ENCODE measurements at regions not wholly inside any gene's neighbourhood (a gene's known extent, or its start where the extent isn't known, plus 50 kb on each side); places are given as distances from the start of the nearest gene placed in this dataset.

DNA sequence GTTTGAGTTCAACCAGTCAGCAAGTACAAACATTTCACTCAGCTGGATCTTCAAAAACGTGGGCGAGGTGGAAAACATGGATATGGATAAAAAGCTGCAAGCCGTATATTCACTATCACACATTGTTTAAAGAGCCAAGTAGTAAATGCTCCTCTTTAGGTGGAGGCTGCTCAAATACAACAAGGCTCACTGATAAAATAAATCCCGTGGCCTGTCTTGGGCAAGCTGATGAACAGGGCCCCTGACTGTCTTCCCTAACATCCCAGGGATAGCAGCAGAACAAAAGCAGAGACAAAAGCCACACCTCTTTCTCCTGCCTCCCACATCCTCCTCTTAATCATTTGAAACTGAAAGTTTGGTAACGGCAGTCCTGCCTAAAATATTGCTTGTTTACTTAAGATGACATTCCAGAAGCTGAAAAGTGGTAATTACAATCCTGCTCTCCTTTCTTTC lies 357.7 kb downstream of the TTLL7 start:
- FAIRE-seq: no peak
- DNase-seq (ENCODE audit: insufficient read length, low spot score): no peak
- TF ChIP-seq POLR2A (IDR thresholded peaks at IDR 0.05; ENCODE audit: low read depth, low read length): no peak

DNA sequence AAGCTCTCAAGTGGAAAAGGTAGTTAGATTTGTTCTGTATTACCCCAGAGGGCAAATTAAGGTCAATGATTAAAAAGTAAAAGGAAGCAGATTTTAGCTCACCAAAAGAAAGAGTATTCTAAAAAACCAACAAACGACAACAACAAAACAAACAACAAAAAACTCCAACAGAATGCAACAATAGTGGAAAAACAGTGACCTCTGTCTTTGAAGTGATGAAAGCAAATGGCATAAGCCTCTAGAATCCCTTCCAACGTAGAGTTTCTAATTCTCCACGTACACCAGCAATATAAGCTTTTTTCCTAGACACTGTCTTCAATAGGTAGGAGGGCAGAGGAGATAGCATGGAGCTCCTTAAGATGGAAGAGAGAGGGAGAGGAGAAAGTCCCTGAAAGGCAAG lies 359.1 kb downstream of the TTLL7 start:
- DNase-seq (ENCODE audit: insufficient read length, low spot score) (no peak), FAIRE-seq (no peak)
- TF ChIP-seq POLR2A (IDR thresholded peaks at IDR 0.05; ENCODE audit: low read depth, low read length): no peak

DNA sequence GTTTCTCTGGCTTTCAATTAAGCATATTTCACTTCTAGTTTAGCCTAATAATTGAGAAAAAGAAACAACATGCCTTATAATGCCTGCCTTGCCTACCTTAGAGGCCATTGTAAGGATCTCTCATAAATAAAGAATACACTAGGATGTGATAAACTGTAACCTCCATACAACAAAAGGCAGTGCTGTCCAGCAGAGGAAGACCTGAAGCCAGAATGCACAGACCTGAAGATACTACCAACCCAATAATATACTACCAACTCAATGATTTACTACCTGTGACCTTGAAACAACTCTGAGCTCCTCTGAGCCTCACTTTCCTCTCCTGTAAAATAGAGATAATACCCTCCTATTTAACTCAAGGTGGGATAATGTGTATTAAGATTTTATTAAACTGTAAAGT lies 361.3 kb downstream of the TTLL7 start:
- no peak for TF ChIP-seq POLR2A (IDR thresholded peaks at IDR 0.05; ENCODE audit: low read depth, low read length)
- no peak for DNase-seq (ENCODE audit: insufficient read length, low spot score)
- FAIRE-seq: no peak

DNA sequence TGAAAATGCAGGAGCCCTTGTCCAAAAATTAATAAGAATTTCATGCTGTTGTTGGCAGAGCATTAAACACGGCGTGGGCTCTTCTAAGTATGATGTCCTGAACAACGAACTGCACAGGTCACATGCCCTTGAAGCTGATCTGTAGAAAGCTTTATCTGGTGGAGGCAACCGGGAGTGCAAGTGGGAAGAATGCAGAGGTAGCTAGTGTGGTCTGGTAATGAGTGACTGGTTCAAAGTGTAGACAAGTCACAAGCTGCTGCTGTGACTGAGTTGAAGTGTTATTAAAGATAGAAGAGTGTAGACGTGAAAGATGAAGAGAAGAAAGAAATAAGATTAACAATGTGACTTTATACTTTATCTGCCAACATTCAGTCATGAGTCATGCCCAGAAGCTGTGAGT lies 361.9 kb downstream of the TTLL7 start:
- no peak for FAIRE-seq
- DNase-seq (ENCODE audit: insufficient read length, low spot score): no peak
- no peak for TF ChIP-seq POLR2A (IDR thresholded peaks at IDR 0.05; ENCODE audit: low read depth, low read length)

DNA sequence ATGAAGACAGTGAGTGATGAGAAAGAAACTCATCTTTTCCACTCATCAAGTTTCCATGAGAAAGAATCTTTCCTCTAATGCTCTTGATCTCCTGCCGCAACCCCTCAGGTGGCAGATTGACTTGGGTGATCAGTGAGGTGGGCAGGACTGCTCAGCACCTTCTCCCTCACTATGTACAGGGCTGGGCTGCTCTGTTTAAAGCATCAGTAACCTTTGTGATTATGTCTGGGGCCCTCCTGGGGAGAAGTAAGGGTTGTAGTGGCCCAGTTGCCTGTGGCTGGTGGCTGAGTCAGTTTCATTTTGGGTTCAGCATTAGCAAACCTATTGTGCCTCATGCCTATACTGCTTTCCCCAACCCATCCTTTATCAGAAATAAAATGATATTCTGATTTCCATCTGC lies 366.0 kb downstream of the TTLL7 start:
- FAIRE-seq (no peak), DNase-seq (ENCODE audit: insufficient read length, low spot score) (no peak)
- TF ChIP-seq POLR2A (IDR thresholded peaks at IDR 0.05; ENCODE audit: low read depth, low read length): no peak

DNA sequence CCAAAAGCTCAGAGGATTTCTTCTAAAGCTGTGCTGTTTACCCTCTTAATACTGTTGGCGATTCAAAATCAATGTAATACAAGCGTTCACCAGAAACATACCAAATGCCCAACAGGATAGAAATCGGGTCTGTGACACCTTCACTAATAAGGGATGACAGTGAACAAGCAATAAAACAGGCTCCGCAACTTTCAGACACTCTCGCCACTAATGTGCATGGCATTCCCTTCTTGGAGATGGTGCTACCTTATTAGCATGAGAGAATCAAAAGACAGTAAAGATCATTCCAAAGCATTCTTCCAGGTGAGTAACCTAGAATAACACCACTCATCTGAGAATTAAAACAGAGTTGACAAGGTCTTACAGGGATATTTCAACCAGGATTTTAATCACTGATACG lies 367.1 kb downstream of the TTLL7 start:
- FAIRE-seq (no peak), DNase-seq (ENCODE audit: insufficient read length, low spot score) (no peak)
- TF ChIP-seq POLR2A (IDR thresholded peaks at IDR 0.05; ENCODE audit: low read depth, low read length): no peak

DNA sequence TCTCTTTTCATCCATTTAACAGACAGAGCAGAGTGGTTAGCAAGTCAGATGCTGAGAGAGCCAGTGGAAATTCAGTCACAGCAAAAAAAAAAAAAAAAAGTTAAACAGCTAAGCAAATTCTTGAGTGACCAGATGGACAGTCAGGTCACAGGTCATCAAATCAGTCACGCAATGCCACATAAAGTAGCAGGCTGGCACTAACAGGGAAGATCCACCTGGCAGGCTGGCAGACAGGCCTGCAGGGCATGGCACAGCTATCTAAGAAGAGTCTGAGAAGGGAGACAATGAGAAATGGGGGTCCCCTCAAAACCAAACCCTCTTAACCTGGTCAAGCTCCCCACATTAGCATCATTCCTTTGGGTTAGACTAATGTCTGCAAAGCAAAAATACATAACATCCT lies 371.9 kb downstream of the TTLL7 start:
- no peak for FAIRE-seq
- DNase-seq (ENCODE audit: insufficient read length, low spot score): no peak
- no peak for TF ChIP-seq POLR2A (IDR thresholded peaks at IDR 0.05; ENCODE audit: low read depth, low read length)

DNA sequence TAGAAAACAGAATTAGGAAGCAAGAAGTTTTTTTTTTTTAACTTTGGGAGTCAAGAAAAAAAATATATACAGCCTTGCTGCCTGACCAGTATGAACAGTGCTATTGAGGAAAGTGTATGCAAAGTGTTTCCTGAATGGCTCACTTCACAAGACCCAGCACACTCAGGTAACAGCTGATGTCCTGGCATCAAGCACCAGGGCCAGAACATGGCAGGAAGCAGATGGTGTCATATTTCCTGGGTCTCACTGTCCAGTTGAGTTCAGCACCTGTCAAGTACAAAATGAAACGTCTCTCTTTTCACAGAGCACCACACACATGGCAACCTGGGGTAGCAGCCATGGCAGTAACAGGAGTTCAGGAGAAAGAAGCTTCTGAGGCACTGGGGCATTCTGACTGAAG lies 372.3 kb downstream of the TTLL7 start:
- DNase-seq (ENCODE audit: insufficient read length, low spot score) (no peak), FAIRE-seq (no peak)
- no peak for TF ChIP-seq POLR2A (IDR thresholded peaks at IDR 0.05; ENCODE audit: low read depth, low read length)

DNA sequence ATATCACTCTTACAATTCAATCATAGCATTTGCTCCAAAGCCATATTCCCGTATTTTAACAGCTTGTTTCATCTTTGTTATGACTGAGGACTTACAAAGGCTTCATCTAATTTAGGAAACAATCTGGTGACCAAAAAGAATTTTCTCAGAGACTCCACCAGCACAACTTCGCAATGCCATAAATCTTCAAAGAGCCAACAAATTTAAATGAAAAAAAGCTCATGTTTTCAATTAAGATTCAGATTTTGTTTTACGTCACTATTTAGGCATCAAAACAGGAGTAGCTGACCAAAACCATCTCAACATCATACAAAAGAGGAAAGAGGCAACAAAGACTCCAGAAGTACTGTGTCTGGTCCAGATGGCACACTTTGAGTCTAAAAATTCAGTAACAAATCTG lies 373.3 kb downstream of the TTLL7 start:
- no peak for FAIRE-seq
- no peak for TF ChIP-seq POLR2A (IDR thresholded peaks at IDR 0.05; ENCODE audit: low read depth, low read length)
- DNase-seq (ENCODE audit: insufficient read length, low spot score): no peak

DNA sequence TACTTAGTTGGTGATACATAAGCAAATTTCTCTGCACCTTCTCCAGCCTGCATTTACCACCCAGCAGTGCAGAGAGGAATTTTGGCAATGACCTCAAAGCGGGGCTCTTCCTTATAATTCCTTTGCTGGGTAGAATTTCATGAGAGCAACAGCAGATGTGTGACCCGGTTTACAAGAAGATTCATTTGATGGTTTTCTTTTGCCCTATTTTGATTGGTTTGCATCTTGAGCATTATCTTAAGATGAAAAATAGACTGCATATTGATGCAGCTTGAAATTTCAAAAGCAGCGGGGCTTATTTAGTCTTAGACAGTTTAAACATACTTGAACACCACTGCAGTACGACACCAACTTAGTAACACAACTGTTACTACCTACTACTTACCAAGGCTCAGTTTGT lies 378.9 kb downstream of the TTLL7 start:
- TF ChIP-seq POLR2A (IDR thresholded peaks at IDR 0.05; ENCODE audit: low read depth, low read length): no peak
- no peak for DNase-seq (ENCODE audit: insufficient read length, low spot score)
- FAIRE-seq: no peak

DNA sequence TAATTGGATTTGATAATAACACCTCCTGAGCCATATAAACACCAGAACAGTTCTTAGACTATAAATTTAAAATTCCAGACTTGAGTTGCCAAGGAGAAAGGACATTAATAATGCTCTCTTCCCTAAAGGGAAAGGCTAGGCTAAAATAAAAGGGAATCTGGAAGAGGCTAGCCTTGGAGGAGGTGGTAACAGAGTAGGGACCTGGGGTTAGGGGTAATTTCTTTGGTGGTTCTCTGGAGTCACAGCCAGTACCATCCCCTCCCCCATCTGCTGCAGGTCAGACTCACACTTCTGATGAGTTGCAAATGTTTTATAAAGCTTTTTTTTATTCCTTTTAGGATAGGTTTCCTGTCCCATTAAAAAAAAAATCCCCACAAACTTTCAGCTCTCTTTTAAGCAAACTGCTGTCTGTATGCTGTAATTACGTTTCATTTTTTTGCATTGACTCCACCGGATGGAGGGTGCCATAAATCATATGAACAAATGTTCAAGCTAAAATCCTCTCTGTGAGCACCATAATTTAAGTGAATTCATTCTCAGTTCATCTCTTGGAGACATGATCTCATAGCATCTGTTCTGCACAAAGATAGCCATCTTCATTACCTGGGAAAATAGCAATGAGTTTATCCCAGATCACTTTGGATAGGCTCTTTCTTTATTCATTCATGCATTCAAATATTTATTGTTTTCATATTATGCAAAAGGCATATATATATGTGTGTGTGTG lies 379.6 kb downstream of the TTLL7 start:
- FAIRE-seq (no peak), DNase-seq (ENCODE audit: insufficient read length, low spot score) (no peak)

DNA sequence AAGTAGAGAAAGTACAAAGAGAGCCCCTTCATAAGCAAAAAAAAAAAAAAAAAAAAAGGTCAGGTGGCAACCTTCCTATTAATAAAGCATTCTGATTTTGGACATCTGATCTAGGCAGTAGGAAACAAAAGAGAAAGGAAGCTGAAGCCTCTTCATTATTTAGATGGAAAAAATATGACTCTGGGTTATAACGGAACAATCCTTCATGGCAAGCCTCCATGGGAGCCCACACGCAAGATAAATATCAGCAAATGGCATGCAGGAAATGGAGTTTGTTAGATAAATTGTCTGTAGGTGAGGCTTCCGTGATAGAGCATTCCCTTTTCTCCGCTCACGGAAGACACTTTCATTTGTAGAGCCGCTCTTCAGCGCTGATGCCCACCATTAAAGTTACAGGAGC lies 381.0 kb downstream of the TTLL7 start:
- no peak for FAIRE-seq
- TF ChIP-seq POLR2A (IDR thresholded peaks at IDR 0.05; ENCODE audit: low read depth, low read length): no peak
- no peak for DNase-seq (ENCODE audit: insufficient read length, low spot score)

More for the DNA sequence above, 379.6 kb downstream of the TTLL7 start:
- TF ChIP-seq POLR2A (IDR thresholded peaks at IDR 0.05; ENCODE audit: low read depth, low read length): no peak

DNA sequence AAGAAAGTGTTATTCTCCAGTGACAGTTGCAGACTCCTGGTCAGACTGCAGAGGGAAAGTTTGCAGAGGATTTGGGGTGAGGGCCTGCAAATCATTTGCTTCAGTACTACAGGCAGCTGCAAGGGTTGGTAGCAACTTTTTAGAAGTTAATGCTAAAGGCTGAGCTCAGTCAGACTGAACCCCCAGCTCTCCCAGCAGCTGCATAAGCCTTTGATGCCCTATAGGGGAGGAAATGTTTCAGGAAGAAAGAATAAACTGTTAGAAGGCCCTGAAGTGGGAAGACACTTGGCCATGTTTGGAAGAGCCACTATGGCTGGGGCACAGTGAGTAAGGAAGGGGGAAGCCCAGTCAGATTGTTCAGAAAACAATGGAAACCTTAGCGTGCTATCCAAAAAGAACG lies 383.6 kb downstream of the TTLL7 start:
- DNase-seq (ENCODE audit: insufficient read length, low spot score): no peak
- FAIRE-seq: no peak

DNA sequence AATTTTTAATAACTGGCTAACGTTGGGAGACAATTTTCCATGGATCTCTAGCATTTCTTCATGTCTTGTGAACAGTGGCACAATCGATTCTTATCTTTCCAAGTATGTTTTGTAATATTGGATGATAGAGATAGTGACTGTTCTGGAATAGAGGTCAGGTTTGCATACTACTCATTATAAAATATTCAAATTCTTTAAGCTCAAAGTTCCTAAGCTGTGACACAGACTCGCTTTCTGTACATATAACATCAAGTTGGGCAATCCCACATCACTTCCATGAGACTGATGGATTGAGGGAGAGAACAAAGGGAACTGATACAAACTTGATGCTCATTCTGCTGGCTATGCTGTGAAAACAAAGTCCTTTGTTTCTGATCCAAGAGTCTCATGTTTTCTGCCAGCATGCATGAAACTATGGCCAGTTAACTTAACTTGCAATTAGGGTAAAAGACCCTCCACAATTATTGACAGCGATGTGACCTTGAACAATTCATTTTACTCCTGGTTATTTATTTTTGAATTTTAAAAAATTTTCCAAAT lies 392.4 kb downstream of the TTLL7 start:
- FAIRE-seq (no peak), DNase-seq (ENCODE audit: insufficient read length, low spot score) (no peak)
- TF ChIP-seq POLR2A (IDR thresholded peaks at IDR 0.05; ENCODE audit: low read depth, low read length): no peak

More for the DNA sequence above, 383.6 kb downstream of the TTLL7 start:
- TF ChIP-seq POLR2A (IDR thresholded peaks at IDR 0.05; ENCODE audit: low read depth, low read length): no peak

DNA sequence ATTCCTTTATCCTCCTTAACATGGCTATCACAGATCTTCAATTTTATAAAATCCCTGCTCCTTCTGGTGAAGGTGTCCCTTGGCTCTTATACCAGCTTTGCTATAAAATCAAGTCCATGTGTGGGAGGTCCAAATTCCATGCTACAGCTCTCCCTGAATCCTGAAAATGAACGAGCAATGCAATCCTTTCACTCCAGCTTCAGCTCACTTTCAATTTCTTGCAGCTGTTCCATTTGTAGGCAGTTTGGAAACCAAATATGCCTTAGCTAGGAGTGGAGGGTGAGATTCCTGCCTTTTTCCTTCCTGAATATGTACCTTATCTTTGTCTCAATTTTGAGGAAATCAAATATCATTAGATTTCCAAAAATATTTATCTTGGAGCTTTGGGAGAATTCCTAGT lies 402.6 kb downstream of the TTLL7 start:
- DNase-seq (ENCODE audit: insufficient read length, low spot score): no peak
- TF ChIP-seq POLR2A (IDR thresholded peaks at IDR 0.05; ENCODE audit: low read depth, low read length): no peak
- no peak for FAIRE-seq

Data from H54 (cell line).